ENCODE measurements at regions not wholly inside any gene's neighbourhood (a gene's known extent, or its start where the extent isn't known, plus 50 kb on each side); places are given as distances from the start of the nearest gene placed in this dataset.

DNA sequence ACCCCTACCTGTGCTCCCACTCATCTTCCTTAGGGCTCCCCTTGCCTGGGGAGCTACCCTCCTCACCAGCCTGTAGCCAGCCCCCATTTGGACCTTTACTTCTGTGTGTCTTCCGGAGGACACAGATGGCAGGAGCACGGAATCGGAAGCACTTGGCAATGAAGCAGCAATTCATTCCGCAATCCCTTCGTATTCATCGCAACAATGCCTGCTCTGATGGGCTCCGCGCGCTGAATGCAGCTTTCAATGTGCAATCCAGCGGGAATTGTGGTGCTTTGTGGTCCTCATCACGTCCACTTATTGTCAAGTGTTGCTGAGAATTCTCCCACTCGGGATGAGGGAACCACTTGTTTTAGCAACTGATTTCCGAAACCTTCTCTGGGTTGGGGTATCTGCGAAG, 336.0 kb downstream of the DHX35 start:
- H3K4me1 Mint-ChIP-seq (ENCODE audit: low read depth), result no peaks in the 10 kb centered on the region
- no peak overlapping the region for H3K4me3 Mint-ChIP-seq (ENCODE audit: low read depth)
- H3K27me3 Mint-ChIP-seq, result no peaks in the 10 kb centered on the region
- H3K9me3 Mint-ChIP-seq (ENCODE audit: low read depth), result no peaks in the 10 kb centered on the region
- DNase-seq (ENCODE audit: low spot score, unreplicated experiment), result no peak
- TF ChIP-seq, protein P1, sequence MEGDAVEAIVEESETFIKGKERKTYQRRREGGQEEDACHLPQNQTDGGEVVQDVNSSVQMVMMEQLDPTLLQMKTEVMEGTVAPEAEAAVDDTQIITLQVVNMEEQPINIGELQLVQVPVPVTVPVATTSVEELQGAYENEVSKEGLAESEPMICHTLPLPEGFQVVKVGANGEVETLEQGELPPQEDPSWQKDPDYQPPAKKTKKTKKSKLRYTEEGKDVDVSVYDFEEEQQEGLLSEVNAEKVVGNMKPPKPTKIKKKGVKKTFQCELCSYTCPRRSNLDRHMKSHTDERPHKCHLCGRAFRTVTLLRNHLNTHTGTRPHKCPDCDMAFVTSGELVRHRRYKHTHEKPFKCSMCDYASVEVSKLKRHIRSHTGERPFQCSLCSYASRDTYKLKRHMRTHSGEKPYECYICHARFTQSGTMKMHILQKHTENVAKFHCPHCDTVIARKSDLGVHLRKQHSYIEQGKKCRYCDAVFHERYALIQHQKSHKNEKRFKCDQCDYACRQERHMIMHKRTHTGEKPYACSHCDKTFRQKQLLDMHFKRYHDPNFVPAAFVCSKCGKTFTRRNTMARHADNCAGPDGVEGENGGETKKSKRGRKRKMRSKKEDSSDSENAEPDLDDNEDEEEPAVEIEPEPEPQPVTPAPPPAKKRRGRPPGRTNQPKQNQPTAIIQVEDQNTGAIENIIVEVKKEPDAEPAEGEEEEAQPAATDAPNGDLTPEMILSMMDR (IDR thresholded peaks at IDR 0.05; ENCODE audit: unreplicated experiment), result no peak
- H3K36me3 Mint-ChIP-seq (ENCODE audit: insufficient read depth), result no peaks in the 10 kb centered on the region
- H3K27ac Mint-ChIP-seq, result no peak overlapping the region

DNA sequence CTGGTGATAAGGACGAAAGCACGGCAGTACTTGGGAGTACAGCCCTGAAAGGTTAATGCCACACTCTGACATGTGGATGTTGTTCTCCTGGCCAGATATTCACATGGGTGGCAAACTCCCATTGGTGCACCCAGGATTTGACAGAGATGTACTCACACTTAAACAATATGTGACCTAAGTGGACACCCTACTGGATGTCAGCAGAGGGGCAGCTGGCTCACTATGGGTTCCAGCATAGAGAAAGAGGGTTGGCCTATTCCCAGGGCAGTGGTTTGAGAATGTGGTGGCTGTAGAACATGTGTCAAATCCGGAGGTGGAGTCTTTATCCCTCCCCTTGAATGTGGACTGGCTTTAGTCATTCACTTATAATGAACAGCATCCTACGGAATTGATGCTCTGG, 333.2 kb downstream of the DHX35 start:
- H3K36me3 Mint-ChIP-seq (ENCODE audit: insufficient read depth), result no peaks in the 10 kb centered on the region
- H3K27ac Mint-ChIP-seq, result no peak overlapping the region
- H3K4me1 Mint-ChIP-seq (ENCODE audit: low read depth), result no peaks in the 10 kb centered on the region

DNA sequence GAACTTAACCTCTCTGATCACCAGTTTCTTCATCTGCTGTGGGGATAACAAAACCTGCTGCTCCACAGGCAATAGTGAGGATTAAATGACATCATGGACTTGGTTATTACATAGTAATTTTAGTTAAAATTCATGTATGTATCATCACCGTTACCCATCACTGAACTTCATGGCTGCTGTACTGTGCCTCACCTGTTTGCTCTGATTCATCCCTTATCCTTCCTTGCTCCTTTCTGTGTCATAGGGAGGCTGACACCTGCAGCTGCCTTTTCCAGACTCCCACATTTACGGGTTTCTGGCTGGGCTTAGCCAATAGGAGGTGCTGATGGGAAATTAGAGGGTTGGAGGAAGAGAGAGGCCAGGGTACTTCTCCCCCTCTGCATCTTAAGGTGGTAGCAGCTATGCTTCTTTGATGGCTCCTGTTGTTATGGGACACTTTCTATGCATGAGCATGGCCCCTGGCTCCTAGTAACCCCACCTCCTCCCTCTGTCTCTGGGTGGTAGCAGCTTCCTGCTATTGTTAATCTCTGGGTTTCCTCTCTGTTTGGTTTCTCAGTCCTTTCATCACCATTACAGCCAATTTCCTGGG, 332.1 kb downstream of the DHX35 start:
- no peak for DNase-seq (ENCODE audit: low spot score, unreplicated experiment)
- Mint-ChIP-seq H3K36me3 (ENCODE audit: insufficient read depth) (no peaks in the 10 kb centered on the region), H3K27me3 (no peaks in the 10 kb centered on the region), H3K4me1 (ENCODE audit: low read depth) (no peaks in the 10 kb centered on the region), H3K9me3 (ENCODE audit: low read depth) (no peaks in the 10 kb centered on the region), H3K4me3 (ENCODE audit: low read depth) (no peak overlapping the region), H3K27ac (no peak overlapping the region)
- TF ChIP-seq, protein P1 (IDR thresholded peaks at IDR 0.05; ENCODE audit: unreplicated experiment), result no peak

More for the DNA sequence above, 333.2 kb downstream of the DHX35 start:
- H3K4me3 Mint-ChIP-seq (ENCODE audit: low read depth), result no peak overlapping the region
- no peaks in the 10 kb centered on the region for H3K9me3 Mint-ChIP-seq (ENCODE audit: low read depth)
- DNase-seq (ENCODE audit: low spot score, unreplicated experiment), result no peak
- TF ChIP-seq, protein P1 (IDR thresholded peaks at IDR 0.05; ENCODE audit: unreplicated experiment), result no peak
- H3K27me3 Mint-ChIP-seq, result no peaks in the 10 kb centered on the region

DNA sequence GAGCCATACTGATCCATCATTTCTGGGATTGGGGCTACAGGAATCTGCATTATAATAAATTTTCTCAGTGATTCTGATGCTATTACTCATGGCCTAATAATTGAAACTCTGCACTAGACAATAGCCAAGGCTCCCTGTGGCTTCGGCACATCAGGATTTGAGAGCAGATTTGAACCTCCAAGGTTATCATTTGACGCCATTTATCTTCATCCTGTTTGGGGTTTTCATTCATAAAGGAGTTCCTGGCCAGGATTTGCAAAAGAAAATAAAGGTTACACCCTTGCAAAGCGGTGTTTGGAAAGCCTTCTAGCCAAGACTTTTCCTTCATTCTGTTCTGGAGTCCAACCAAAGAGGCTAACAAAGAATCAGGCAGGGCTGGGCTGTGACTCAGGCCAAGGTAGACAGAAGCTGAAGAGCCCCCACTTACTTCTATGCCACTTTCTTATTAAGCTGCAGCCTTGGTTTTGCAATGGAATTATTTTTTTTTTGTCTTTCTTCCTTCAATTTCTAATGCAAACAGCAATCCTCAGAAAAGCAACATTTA, 330.1 kb downstream of the DHX35 start:
- Mint-ChIP-seq H3K4me3 (ENCODE audit: low read depth) (no peak overlapping the region), H3K27me3 (no peaks in the 10 kb centered on the region), H3K4me1 (ENCODE audit: low read depth) (no peaks in the 10 kb centered on the region), H3K36me3 (ENCODE audit: insufficient read depth) (peaks cover 2% of the 10 kb centered on the region), H3K9me3 (ENCODE audit: low read depth) (peaks cover 7% of the 10 kb centered on the region), H3K27ac (no peak overlapping the region)
- DNase-seq (ENCODE audit: low spot score, unreplicated experiment), result no peak
- TF ChIP-seq, protein P1 (IDR thresholded peaks at IDR 0.05; ENCODE audit: unreplicated experiment), result no peak

DNA sequence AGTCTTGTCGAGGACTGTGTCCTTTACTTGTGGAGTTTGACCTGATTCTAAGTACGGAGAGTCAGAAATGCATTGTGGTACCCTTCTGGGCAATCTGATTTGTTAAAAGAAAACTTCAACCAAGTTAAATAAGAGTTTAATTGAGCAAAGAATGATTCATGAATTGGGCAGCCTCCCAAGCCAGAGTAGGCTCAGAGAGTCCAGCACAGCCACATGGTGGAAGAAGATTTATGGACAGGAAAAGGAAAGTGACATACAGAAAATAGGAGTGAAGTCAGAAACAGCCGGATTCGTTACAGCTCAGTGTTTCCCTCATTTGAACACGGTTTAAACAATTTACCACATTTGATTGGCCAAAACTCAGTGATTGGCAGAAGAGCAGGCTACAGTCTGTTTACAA, 329.2 kb downstream of the DHX35 start:
- H3K27me3 Mint-ChIP-seq, result no peaks in the 10 kb centered on the region
- no peak overlapping the region for H3K4me3 Mint-ChIP-seq (ENCODE audit: low read depth)
- DNase-seq (ENCODE audit: low spot score, unreplicated experiment), result no peak
- TF ChIP-seq, protein P1 (IDR thresholded peaks at IDR 0.05; ENCODE audit: unreplicated experiment), result no peak
- no peaks in the 10 kb centered on the region for H3K4me1 Mint-ChIP-seq (ENCODE audit: low read depth)
- H3K9me3 Mint-ChIP-seq (ENCODE audit: low read depth), result peaks cover 12% of the 10 kb centered on the region
- H3K27ac Mint-ChIP-seq, result no peak overlapping the region
- H3K36me3 Mint-ChIP-seq (ENCODE audit: insufficient read depth), result peaks cover 4% of the 10 kb centered on the region

Measured in progenitor cell of endocrine pancreas (in vitro differentiated cells).